SK-N-SH (cell line): ENCODE measurements at regions not wholly inside any gene's neighbourhood (a gene's known extent, or its start where the extent isn't known, plus 50 kb on each side); places are given as distances from the start of the nearest gene placed in this dataset.

Experiments
- CTCF ChIA-PET: fragments of 300-600, 350-600 bp; formaldehyde crosslinking; extraction: SDS; loops from one replicate; lab custom pipeline; 2021; lab: Yijun Ruan, JAX
- POLR2A ChIA-PET: fragments of 350-600 bp; sonication (Branson Sonifier 250); formaldehyde crosslinking; extraction: SDS; loops from one replicate; lab custom pipeline; 2020; ENCODE audit warnings: antibody characterized with exemption, inconsistent platforms; lab: Yijun Ruan, JAX
- DNase-seq: peaks from one replicate; pipeline ENCODE4 v3.0.0; 2012
- H2AFZ ChIP-seq: fragments of 200-600 bp; sonication (generic); 2 replicates; pipeline ENCODE4 v1.8.1; 2016; ENCODE audit warnings: antibody characterized with exemption, mild to moderate bottlenecking, low read depth
- H3F3A ChIP-seq: fragments of 200-600 bp; sonication (generic); replicated peaks from 2 replicates; pipeline ENCODE3; 2016; ENCODE audit warnings: antibody characterized with exemption, mild to moderate bottlenecking; ENCODE audit not compliant: insufficient read depth
- H3K27ac ChIP-seq, 2 experiments: fragments of 200-500 bp in 1 of 2; fragments of 200-600 bp in 1 of 2; sonication (Bioruptor generic) in 1 of 2; sonication (generic), shearing (Covaris generic) in 1 of 2; 2 replicates each; pipeline versions ENCODE4 v1.5.1 to v1.6.1; 2014 to 2016; ENCODE audit warnings: low read depth in 2 of 2, inconsistent platforms in 1 of 2, low read length in 1 of 2, mild to moderate bottlenecking in 1 of 2, mixed read lengths in 1 of 2
- H3K27me3 ChIP-seq: fragments of 200-600 bp; sonication (generic), shearing (Covaris generic); 2 replicates; pipeline ENCODE4 v1.6.1; 2016; ENCODE audit warnings: mixed run types; ENCODE audit not compliant: insufficient read depth
- H3K36me3 ChIP-seq, 2 experiments: fragments of 200-500 bp in 1 of 2; fragments of 200-600 bp in 1 of 2; sonication (Bioruptor generic) in 1 of 2; sonication (generic) in 1 of 2; replicated peaks in 1 of 2; 2 replicates each; pipeline versions ENCODE3 to v1.5.1; 2014 to 2016; ENCODE audit warnings: low read length in 1 of 2, mild to moderate bottlenecking in 1 of 2; ENCODE audit not compliant: insufficient read depth in 2 of 2, control insufficient read depth in 1 of 2
- H3K4me1 ChIP-seq, 2 experiments: fragments of 200-500 bp in 1 of 2; fragments of 200-600 bp in 1 of 2; sonication (Bioruptor generic) in 1 of 2; sonication (generic), shearing (Covaris generic) in 1 of 2; 2 replicates each; pipeline versions ENCODE4 v1.5.1 to v1.6.1; 2014 to 2016; ENCODE audit warnings: low read depth in 1 of 2, low read length in 1 of 2, mixed run types in 1 of 2; ENCODE audit not compliant: insufficient read depth in 2 of 2, control insufficient read depth in 1 of 2
- H3K4me2 ChIP-seq: fragments of 200-600 bp; sonication (generic), shearing (Covaris generic); 2 replicates; pipeline ENCODE4 v1.6.1; 2017; ENCODE audit warnings: mixed run types
- H3K4me3 ChIP-seq, 2 experiments: fragments of 200-500 bp in 1 of 2; fragments of 200-600 bp in 1 of 2; sonication (Bioruptor generic) in 1 of 2; sonication (generic), shearing (Covaris generic) in 1 of 2; 2 replicates each; pipeline versions ENCODE4 v1.5.1 to v1.8.1; 2014 to 2016; ENCODE audit warnings: low read depth in 2 of 2, inconsistent platforms in 1 of 2, low read length in 1 of 2, mild to moderate bottlenecking in 1 of 2, mixed read lengths in 1 of 2, moderate library complexity in 1 of 2
- H3K79me2 ChIP-seq: fragments of 200-600 bp; sonication (generic); 2 replicates; pipeline ENCODE4 v1.8.1; 2017; ENCODE audit warnings: mild to moderate bottlenecking; ENCODE audit not compliant: insufficient read depth
- H3K9ac ChIP-seq: fragments of 200-600 bp; sonication (generic); 2 replicates; pipeline ENCODE4 v1.6.1; 2017; ENCODE audit warnings: mixed run types
- H3K9me2 ChIP-seq: fragments of 200-600 bp; sonication (generic); 2 replicates; pipeline ENCODE4 v1.6.1; 2017; ENCODE audit warnings: mixed run types
- H3K9me3 ChIP-seq: fragments of 200-600 bp; sonication (generic); 2 replicates; pipeline ENCODE4 v1.6.1; 2017; ENCODE audit warnings: mixed run types, mild to moderate bottlenecking, moderate library complexity
- H4K20me1 ChIP-seq: fragments of 200-600 bp; sonication (generic); 2 replicates; pipeline ENCODE4 v1.6.1; 2017; ENCODE audit warnings: mild to moderate bottlenecking, mixed run types; ENCODE audit not compliant: insufficient read depth
- CHD2 ChIP-seq: fragments of 150-350 bp; IDR thresholded peaks from 2 replicates; pipeline ENCODE4 v1.6.1; 2018; ENCODE audit warnings: low read length; ENCODE audit not compliant: partially characterized antibody
- EP300 ChIP-seq, 2 experiments: IDR thresholded peaks; 2 replicates each; pipeline versions ENCODE4 v1.4.0 to v1.6.1; 2012; ENCODE audit warnings: borderline replicate concordance in 1 of 2, low read depth in 1 of 2, low read length in 1 of 2
- EZH2phosphoT487 ChIP-seq: fragments of 200-600 bp; sonication (generic); IDR thresholded peaks from 2 replicates; pipeline ENCODE4 v1.6.1; 2017; ENCODE audit warnings: low read depth, mixed run types, mild to moderate bottlenecking, antibody characterized with exemption, moderate library complexity, borderline replicate concordance
- FOSL2 ChIP-seq: IDR thresholded peaks from 2 replicates; pipeline ENCODE4 v1.4.0; 2012; ENCODE audit warnings: low read depth, mild to moderate bottlenecking, moderate library complexity, borderline replicate concordance
- IRF3 ChIP-seq: fragments of 150-350 bp; IDR thresholded peaks from 2 replicates; pipeline ENCODE4 v1.6.1; 2016; ENCODE audit warnings: mild to moderate bottlenecking, low read depth, low read length
- MEF2A ChIP-seq: IDR thresholded peaks from 2 replicates; pipeline ENCODE4 v1.4.0; 2012; ENCODE audit warnings: low read depth, borderline replicate concordance
- NFIC ChIP-seq: IDR thresholded peaks from 2 replicates; pipeline ENCODE4 v1.4.0; 2012; ENCODE audit warnings: borderline replicate concordance
- RAD21 ChIP-seq: IDR thresholded peaks from 2 replicates; pipeline ENCODE4 v1.6.1; 2012; ENCODE audit warnings: mild to moderate bottlenecking, low read length
- RXRA ChIP-seq: IDR thresholded peaks from 2 replicates; pipeline ENCODE4 v1.4.0; 2012; ENCODE audit warnings: low read depth, mild to moderate bottlenecking, borderline replicate concordance
- USF1 ChIP-seq: IDR thresholded peaks from 2 replicates; pipeline ENCODE4 v1.4.0; 2012; ENCODE audit warnings: low read depth, borderline replicate concordance
- WGBS: methylation state at CpG from one replicate; pipeline ENCODE4 v1.1.6; 2017; ENCODE audit warnings: low lambda C conversion rate; 5-methylcytosine and 5-hydroxymethylcytosine counted together
- TF ChIP-seq, protein P1 (sequence below): fragments of 150-350 bp; IDR thresholded peaks from 2 replicates; pipeline ENCODE4 v1.6.1; 2017; ENCODE audit warnings: antibody characterized with exemption, low read length, low read depth, borderline replicate concordance
- TF ChIP-seq, protein P2 (sequence below): IDR thresholded peaks from 2 replicates; pipeline ENCODE4 v1.6.1; 2012; ENCODE audit warnings: mild to moderate bottlenecking, low read depth, low read length, moderate library complexity
- TF ChIP-seq, protein P3 (sequence below): IDR thresholded peaks from 2 replicates; pipeline ENCODE4 v1.4.0; 2012; ENCODE audit warnings: low read depth, borderline replicate concordance

DNA sequence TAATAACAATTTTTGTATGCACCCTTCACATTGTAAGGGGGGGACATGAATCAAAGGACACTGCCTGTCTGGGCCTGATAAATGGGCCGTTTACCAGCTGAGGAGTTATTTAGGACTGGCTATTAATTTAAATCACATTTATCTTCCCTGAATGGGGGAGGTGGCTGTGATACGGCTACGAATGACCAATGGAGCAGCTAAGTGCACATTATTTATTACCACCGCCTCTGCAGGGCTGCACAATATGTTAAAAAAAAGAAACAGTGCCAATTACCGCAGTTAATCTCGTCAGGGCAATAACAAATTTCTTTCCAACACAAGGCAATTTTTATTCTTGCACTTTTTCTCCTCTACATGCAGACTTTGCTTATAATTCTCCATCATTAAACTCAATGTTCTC, 318.4 kb downstream of the IRX2 start:
- Histone ChIP-seq H3K79me2 (no peaks in the 10 kb centered on the region), H3K9me2 (no peaks in the 10 kb centered on the region), H2AFZ (no peak overlapping the region), H3K9ac (no peak overlapping the region), H3K4me2 (no peak overlapping the region), H3K36me3 (no peaks in the 10 kb centered on the region), H3K27ac (no peak overlapping the region), H3F3A (no peaks in the 10 kb centered on the region), H4K20me1 (no peaks in the 10 kb centered on the region), H3K4me1 (no peaks in the 10 kb centered on the region), H3K4me3 (no peak overlapping the region), H3K27me3 (no peaks in the 10 kb centered on the region; the same call in 1 of the 2 replicates), H3K9me3 (no peaks in the 10 kb centered on the region)
- TF ChIP-seq FOSL2, result no peak
- no peak for TF ChIP-seq EZH2phosphoT487
- TF ChIP-seq NFIC, result no peak
- no peak for TF ChIP-seq EP300 (IDR thresholded peaks at IDR 0.05; ENCODE audit: borderline replicate concordance in 1 of 2, low read depth in 1 of 2, low read length in 1 of 2)
- TF ChIP-seq RAD21, result no peak
- no peak for TF ChIP-seq USF1
- no peak for TF ChIP-seq MEF2A
- no peak for TF ChIP-seq IRF3
- TF ChIP-seq, protein P1, sequence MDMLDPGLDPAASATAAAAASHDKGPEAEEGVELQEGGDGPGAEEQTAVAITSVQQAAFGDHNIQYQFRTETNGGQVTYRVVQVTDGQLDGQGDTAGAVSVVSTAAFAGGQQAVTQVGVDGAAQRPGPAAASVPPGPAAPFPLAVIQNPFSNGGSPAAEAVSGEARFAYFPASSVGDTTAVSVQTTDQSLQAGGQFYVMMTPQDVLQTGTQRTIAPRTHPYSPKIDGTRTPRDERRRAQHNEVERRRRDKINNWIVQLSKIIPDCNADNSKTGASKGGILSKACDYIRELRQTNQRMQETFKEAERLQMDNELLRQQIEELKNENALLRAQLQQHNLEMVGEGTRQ, result no peak
- TF ChIP-seq, protein P2, sequence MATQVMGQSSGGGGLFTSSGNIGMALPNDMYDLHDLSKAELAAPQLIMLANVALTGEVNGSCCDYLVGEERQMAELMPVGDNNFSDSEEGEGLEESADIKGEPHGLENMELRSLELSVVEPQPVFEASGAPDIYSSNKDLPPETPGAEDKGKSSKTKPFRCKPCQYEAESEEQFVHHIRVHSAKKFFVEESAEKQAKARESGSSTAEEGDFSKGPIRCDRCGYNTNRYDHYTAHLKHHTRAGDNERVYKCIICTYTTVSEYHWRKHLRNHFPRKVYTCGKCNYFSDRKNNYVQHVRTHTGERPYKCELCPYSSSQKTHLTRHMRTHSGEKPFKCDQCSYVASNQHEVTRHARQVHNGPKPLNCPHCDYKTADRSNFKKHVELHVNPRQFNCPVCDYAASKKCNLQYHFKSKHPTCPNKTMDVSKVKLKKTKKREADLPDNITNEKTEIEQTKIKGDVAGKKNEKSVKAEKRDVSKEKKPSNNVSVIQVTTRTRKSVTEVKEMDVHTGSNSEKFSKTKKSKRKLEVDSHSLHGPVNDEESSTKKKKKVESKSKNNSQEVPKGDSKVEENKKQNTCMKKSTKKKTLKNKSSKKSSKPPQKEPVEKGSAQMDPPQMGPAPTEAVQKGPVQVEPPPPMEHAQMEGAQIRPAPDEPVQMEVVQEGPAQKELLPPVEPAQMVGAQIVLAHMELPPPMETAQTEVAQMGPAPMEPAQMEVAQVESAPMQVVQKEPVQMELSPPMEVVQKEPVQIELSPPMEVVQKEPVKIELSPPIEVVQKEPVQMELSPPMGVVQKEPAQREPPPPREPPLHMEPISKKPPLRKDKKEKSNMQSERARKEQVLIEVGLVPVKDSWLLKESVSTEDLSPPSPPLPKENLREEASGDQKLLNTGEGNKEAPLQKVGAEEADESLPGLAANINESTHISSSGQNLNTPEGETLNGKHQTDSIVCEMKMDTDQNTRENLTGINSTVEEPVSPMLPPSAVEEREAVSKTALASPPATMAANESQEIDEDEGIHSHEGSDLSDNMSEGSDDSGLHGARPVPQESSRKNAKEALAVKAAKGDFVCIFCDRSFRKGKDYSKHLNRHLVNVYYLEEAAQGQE, result no peak
- no peak for TF ChIP-seq RXRA
- TF ChIP-seq CHD2, result no peak
- TF ChIP-seq, protein P3, sequence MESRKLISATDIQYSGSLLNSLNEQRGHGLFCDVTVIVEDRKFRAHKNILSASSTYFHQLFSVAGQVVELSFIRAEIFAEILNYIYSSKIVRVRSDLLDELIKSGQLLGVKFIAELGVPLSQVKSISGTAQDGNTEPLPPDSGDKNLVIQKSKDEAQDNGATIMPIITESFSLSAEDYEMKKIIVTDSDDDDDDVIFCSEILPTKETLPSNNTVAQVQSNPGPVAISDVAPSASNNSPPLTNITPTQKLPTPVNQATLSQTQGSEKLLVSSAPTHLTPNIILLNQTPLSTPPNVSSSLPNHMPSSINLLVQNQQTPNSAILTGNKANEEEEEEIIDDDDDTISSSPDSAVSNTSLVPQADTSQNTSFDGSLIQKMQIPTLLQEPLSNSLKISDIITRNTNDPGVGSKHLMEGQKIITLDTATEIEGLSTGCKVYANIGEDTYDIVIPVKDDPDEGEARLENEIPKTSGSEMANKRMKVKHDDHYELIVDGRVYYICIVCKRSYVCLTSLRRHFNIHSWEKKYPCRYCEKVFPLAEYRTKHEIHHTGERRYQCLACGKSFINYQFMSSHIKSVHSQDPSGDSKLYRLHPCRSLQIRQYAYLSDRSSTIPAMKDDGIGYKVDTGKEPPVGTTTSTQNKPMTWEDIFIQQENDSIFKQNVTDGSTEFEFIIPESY, result no peak
- 5% methylated on average over 6 of the region's 6 CpGs for WGBS
- CTCF ChIA-PET, result no interaction called here
- no peak for DNase-seq
- POLR2A ChIA-PET, result no interaction called here
